HG03095 (cell line): ENCODE measurements at regions not wholly inside any gene's neighbourhood (a gene's known extent, or its start where the extent isn't known, plus 50 kb on each side); places are given as distances from the start of the nearest gene placed in this dataset.

Source experiments
- ATAC-seq: cut with Tn5 transposase; IDR thresholded peaks from one replicate; pipeline ENCODE4 v1.9.1; 2021; ENCODE audit warnings: moderate library complexity; ENCODE audit not compliant: unreplicated experiment

DNA sequence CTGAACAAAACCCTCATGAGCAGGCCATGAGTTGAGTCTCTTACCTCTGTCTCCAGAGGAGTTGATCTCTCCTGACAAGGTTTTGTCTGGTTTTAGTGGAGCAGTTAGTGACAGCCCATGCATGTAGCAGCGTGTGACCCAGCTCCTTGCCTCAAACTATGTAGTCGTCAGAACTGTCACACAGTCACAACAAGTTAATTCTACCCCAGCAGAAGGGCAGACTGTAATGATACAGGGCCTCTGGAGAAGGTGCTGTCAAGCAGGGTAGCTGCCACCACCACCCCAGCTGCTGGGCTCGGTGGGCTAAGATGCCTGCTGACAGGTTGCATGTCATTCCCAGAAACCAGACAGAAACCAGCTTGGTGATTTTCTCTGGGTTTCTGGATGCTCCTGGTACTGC lies 194.5 kb downstream of the PSAT1 start:
- no peak for ATAC-seq

DNA sequence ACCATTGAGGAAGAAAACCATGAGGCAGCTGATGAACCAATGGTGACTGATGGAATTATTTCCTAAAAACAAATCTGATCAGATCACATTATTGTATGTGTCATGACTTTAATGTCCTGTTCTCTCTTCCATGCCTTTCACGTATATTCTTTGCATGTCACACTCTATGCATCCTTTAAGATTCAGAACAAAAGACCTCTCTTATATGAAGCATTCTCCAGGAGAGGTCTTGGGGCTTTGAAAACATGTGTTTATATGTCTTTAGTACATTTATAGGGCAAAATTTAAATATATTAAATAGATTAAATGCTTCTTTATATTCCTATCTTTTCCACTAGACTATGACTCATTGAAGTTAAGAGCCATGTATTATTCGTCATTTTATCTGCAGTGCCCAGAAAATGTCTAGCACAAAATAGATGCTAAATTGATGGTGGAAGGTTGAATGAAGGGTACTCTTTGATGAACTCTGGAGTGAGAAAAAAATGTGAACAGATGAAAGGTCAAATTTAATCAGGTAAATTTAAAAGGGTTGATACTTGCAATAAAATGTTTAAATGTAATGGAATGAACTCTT lies 196.3 kb downstream of the PSAT1 start:
- ATAC-seq, result no peak

DNA sequence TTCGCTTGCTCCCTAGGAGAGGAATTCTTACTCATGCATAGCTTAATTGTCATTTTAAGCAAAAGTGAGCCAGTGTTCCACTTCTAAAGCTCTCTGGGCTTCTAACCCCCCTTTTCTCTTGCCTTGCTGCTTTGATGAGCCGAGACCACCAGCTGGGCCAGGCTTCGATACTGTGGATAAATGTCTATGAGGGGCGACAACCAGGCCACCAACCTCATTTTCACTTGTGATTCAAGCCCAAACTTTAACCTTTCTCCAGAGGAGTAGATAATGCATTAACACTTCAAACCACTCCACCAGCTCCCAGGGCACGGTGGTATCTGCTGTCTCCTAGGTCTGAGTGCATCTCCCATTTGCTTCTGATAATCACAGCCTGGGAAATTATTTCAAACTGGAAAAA lies 205.6 kb downstream of the PSAT1 start:
- no peak for ATAC-seq

DNA sequence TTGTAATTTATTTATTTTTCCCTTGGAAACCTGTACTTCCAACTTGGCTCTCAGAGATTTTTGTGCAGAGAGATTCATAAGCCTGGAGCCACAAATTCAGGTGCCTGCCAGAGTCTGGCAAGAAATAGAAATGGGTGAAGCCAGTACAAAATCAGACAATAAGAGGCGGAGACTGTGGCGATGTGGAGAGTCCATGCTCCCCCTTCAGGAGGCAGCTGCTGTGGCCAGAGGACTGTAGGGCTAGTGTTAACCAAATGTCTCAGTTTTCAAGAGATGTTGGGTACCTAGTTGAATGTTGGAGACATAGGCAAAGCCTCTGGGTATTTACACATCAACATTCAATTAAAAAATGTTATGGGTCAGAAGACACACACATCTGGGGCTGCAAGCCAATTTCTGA lies 208.6 kb downstream of the PSAT1 start:
- no peak for ATAC-seq

DNA sequence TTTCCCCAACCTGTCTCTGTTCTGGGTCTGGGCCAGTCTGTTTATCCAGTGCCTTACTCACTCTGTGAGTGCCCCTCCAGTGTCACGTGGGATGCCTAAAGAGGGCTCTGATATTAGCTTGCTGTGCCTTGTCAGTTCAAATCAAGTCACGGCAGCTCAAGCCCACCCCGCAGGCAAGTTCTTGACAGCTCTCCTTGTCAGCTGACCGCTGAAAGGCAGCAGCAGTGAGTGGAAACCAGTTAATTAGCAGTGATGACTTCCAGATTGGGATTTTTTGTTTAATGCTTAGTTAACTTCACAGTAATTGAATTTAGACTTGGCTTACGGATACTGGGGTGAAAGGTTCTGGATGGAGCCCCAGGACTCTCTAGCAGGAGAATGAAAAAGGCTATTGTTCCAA lies 210.1 kb downstream of the PSAT1 start:
- no peak for ATAC-seq

DNA sequence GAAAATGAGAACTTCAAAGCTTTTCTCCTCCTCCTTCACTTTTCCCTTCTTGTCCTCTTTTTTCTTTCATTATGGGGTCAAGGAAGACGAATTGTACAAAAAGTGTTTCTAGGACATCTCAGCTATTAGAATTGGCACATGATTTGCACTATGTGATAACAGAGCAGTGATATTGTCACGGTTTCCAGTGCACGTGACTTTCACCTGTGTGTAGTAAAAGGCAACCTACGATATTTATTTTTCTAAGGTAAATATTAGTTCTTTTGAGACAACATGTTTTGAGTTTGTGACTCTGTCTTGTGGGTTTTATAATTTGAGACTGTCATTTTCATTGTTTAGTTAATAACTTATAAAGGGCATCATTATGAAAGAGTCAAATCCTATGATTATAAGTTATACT lies 213.1 kb downstream of the PSAT1 start:
- ATAC-seq, result no peak

DNA sequence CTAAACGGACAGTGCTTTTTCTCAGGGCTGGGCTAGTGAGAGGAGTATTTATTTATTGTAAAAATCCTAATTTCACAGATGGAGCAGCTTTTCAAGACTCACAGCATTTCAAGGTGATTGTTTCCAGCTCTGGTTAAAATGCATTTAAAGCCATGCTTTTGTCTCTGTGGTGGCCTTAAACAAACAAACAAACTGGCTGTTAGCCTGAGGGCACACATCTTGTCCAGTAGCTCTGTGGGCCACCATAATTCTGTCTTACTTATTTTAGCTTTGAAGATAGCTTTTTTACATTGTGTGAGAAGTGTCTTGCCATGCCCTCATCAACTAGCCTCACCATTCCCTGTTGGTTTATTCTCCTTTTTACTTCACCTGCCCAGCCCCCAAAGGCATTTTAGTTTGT lies 218.2 kb downstream of the PSAT1 start:
- ATAC-seq, result no peak

DNA sequence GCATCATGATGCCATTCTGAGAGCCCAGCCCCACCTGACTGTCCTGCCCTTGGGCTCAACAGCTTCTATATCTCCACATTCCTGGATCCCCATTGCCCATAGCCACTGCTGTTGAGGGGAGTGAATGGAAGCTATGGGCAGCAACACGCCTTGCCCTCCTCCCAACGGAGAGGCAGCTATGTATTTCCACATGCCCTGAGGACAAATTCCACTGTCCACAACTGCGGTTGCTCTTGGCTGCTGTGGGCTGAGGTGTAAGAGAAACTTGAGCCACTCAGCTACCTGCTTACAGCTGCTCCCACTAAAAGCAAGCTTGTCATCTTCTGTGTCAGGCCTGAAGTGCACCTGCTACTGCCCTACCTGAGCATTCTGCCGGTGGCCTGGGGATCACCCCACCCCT lies 222.9 kb downstream of the PSAT1 start:
- ATAC-seq, result no peak

- no peak for ATAC-seq
Measured at GRCh38 chr9:78521680-78522079, 224.8 kb downstream of the PSAT1 start.

DNA sequence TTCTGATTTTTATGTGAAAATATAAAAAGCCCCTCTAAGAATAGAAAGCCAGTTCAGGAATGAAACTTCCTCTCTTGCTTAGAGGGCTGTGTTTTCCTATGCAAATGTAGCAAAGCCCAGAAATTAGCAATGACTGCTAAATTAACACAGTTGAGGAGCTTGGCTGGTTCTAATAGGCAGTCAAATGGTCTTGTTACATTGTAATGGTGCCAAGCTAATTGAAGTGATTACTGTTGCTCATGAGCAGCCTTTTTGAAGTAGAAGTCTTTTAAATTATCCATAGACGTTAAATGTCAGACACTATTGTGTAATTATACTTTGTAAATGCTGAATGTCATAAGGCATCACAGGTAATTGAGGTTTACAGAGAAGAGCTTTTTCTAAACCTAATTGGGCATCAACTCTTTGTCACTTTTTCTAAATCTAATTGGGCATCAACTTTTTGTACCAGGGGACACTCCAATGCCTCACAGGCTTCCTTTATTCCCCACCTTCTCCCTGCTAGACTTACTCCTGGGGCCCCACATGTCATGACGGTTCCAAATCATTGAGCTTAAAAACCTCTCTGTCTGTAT lies 229.1 kb downstream of the PSAT1 start:
- ATAC-seq, result no peak

- ATAC-seq, result no peak
Measured at GRCh38 chr9:78533500-78533899, 236.6 kb downstream of the PSAT1 start.

- ATAC-seq, result no peak
Measured at GRCh38 chr9:78539188-78539587, 242.3 kb downstream of the PSAT1 start.

DNA sequence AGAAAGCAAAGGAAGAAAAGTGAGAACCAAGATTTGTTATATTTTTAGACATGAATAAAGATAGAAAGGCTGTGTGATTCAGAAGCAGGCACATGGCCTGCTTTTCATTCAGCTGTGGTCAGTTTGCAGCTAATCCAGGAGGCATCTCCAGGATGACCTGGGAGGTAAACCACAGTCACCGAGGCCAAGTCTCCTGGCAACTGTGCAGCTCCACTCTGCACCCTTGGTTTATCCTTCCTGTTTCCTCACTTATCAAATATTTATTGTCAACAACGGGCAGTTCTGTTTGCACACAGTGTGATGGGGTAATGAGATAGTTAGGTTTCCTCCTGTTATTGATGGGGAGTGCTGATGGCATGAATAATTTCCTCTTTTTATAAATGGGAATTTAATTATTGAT lies 243.0 kb downstream of the PSAT1 start:
- ATAC-seq, result no peak

DNA sequence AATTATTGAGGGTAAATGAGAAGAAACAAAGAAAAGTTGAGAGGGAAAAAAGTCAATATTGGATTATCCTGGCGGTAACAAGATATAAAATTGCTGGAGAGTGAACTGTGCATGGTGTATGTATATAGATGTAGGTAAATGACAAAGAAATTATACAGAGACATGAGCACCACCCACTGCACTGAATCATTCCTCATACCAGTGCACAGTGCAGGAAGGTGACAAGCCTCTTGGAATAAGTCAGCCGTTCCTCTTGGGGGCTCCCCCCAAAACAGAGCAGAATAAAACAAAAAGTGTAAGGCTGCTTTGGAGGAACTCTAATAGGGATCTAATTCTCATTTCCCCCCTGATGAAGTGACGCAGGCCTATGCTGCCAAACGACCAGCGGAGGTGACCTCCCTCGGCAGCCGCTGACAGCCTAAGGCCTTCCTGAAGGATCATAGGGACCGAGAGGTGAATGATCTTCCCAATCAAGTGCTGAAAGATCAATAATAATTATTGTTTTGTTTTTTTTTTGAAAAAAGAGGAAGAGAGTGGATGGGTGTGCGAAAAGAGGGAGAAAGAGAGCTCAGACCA lies 245.0 kb downstream of the PSAT1 start:
- ATAC-seq, result no peak

- no peak for ATAC-seq
Measured at GRCh38 chr9:78542491-78543181, 245.7 kb downstream of the PSAT1 start.

DNA sequence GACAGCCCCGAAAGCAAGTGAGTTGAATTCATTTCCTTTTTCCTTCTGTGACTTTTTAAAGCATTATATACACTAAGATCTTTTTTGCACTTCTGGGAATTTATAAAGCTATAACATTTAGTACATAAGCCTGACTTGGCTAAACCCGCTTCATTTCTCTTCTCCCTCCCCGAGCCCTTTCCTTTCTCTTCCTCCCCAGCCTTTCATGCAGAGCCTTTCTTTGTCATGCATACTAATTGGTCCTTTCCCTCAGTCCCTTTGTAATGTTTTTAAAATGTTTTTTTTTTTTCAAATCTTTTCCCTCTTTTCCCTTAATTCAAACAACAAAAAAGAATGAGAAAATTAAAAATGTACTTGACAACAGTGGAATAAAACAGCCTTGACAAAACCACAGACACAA lies 246.4 kb downstream of the PSAT1 start:
- no peak for ATAC-seq

GRCh38 chr9:78544230-78544629 lies 247.3 kb downstream of the PSAT1 start:
- no peak for ATAC-seq

- ATAC-seq, result no peak
Measured at GRCh38 chr9:78547831-78548230, 250.9 kb downstream of the PSAT1 start.

DNA sequence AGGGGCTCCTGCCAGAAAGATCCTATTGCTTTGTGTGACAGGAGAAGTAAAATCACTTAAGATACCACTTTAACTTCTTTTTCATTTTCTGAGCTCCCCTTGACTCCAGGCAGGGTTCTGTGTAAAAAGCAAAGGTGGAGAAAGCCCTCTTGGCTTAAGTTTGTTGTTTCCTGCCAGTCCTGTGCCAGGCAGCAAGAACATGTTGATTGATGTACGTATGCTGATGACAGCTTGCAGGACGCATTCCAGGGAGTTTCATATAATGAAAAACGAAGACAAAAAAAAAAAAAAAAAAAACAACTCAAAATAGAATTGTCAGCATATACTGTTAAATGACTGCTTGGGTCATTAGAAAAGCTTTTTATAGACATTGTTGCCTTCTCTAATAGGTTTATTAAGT lies 251.7 kb downstream of the PSAT1 start:
- ATAC-seq, result no peak

DNA sequence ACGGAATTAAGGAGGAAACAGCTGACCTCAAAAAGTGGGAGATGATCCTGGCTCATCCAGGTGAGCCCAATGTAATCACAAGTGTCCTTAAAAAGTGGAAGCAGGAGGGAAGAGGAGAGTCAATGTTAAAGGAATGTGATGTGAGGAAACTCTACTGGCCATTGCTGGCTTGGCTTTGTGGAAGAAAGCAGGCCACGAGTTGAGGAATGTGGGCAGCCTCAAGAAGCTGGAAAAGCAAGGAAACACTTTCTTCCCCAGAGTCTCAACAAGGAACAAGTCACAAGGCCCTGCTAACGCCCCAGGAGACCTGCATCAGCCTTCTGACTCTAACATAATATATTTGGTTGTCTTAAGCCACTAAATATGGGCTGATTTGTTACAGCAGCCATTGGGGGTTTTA lies 252.8 kb downstream of the PSAT1 start:
- no peak for ATAC-seq

DNA sequence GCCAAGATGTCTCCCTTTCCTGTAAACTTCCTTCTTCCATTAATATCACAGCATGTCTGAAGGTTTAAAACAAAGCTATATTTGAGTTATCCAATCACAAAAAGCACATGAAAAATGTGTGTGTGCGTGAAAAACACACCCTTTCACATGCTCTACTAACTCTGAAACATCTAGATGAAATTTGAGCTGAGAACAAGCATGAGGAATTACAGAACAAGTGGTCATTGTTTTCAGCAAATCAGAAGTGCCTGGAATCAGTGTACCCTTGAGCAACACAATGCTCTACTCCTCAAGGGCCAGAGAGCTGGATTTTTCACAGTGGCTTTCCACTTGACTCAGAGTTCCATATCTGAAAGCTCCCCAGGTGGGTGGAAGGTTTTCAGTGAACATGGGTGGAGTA lies 255.9 kb downstream of the PSAT1 start:
- ATAC-seq, result no peak

DNA sequence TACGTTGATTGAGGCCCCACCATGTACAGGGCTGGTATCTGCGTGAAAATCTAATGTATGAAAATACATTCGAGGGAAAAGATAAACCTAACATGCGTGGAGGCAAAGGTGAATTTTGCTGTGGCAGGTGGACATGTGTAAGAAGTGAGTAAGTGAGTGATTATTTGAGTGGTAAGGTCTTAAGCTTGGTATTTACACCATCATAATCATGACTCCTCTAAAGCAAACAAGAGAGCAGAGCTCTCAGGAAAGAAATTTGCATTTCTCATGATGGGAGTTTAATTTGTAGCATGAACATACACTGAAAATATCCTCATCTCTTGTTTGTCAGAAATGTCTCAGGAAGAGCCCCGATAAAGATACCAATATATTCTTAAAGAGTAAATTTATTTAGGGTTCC lies 260.6 kb downstream of the PSAT1 start:
- no peak for ATAC-seq
